ENCODE measurements at regions not wholly inside any gene's neighbourhood (a gene's known extent, or its start where the extent isn't known, plus 50 kb on each side); places are given as distances from the start of the nearest gene placed in this dataset.

- Histone ChIP-seq H2BK15ac (ENCODE audit: low read length) (no peak overlapping the region), H3K4ac (replicated peaks; ENCODE audit: insufficient read length, low read depth, low read length) (no peak overlapping the region), H3K36me3 (ENCODE audit: control insufficient read depth in 2 of 4, insufficient read depth in 4 of 4, low read length in 3 of 4) (no peaks in the 10 kb centered on the region), H2BK12ac (ENCODE audit: low read depth, low read length) (no peak overlapping the region), H3K56ac (replicated peaks; ENCODE audit: insufficient read length, low read depth, low read length) (no peak overlapping the region), H4K5ac (ENCODE audit: insufficient read length, low read depth, low read length) (no peak overlapping the region), H3K4me2 (ENCODE audit: insufficient read depth in 1 of 2, low read depth in 2 of 2, low read length in 2 of 2) (no peak overlapping the region), H3K27me3 (replicated peaks in 1 of 4; ENCODE audit: control insufficient read depth in 3 of 4, extremely low read depth in 1 of 4, insufficient read depth in 3 of 4, low read length in 3 of 4) (no peaks in the 10 kb centered on the region), H3K79me2 (ENCODE audit: control insufficient read depth in 1 of 2, insufficient read depth in 2 of 2, low read length in 2 of 2) (no peaks in the 10 kb centered on the region), H3K23me2 (ENCODE audit: low read depth, low read length) (no peaks in the 10 kb centered on the region), H2BK120ac (replicated peaks; ENCODE audit: low read depth, low read length) (no peak overlapping the region), H3K18ac (ENCODE audit: extremely low read depth, low read length) (no peak overlapping the region), H3K23ac (ENCODE audit: insufficient read length) (no peak overlapping the region), H3K4me1 (replicated peaks in 1 of 4; ENCODE audit: control insufficient read depth in 3 of 4, insufficient read depth in 4 of 4, low read length in 3 of 4) (no peaks in the 10 kb centered on the region), H2BK20ac (ENCODE audit: low read length) (no peak overlapping the region), H2AFZ (ENCODE audit: low read length) (no peak overlapping the region), H3K27ac (ENCODE audit: low read depth, low read length) (no peak overlapping the region), H3K9me3 (ENCODE audit: insufficient read depth in 2 of 2, low read depth in 1 of 2, low read length in 1 of 2) (no peaks in the 10 kb centered on the region), H4K8ac (ENCODE audit: extremely low read depth, insufficient read depth, low read length) (no peak overlapping the region), H2AK5ac (ENCODE audit: low read depth, low read length) (no peak overlapping the region), H3K4me3 (ENCODE audit: extremely low read depth in 1 of 4, insufficient read depth in 2 of 4, low read depth in 3 of 4, low read length in 4 of 4) (no peak overlapping the region), H3K14ac (ENCODE audit: insufficient read length) (no peak overlapping the region), H3K79me1 (ENCODE audit: low read depth, low read length) (no peaks in the 10 kb centered on the region), H4K91ac (replicated peaks; ENCODE audit: insufficient read length, low read length) (no peak overlapping the region), H2BK5ac (ENCODE audit: low read depth, low read length) (no peak overlapping the region), H3K9ac (replicated peaks in 1 of 4; ENCODE audit: extremely low read depth in 1 of 4, low read depth in 3 of 4, low read length in 3 of 4) (no peak overlapping the region), H4K20me1 (replicated peaks in 1 of 2; ENCODE audit: control insufficient read depth in 1 of 2, insufficient read depth in 2 of 2, low read length in 2 of 2) (no peaks in the 10 kb centered on the region)
- ChIA-PET POLR2A (ENCODE audit: partially characterized antibody) (no interaction called here), CTCF (ENCODE audit: partially characterized antibody) (interaction anchor here (1.0 kb wide), 1 partner anchor 8 kb away, joined by 4 read pairs; no protein-coding TSS in a partner anchor)
- WGBS, 2 experiments (ENCODE audit: extremely low coverage in 1 of 2, insufficient coverage in 1 of 2, insufficient read length in 1 of 2, insufficient replicate concordance in 2 of 2, low coverage in 1 of 2, low lambda C conversion rate in 2 of 2, missing lambda C conversion rate in 1 of 2) = 89% methylated on average over 11 of the region's 11 CpGs; no CpG with 5 or more reads in 1 of the 2 experiments
- DNase-seq (ENCODE audit: low read depth in 1 of 2, low spot score in 2 of 2) = no peak
- FAIRE-seq = no peak
- TF ChIP-seq SRF (IDR thresholded peaks at IDR 0.05; ENCODE audit: low read depth, low read length) = no peak
- no peak for TF ChIP-seq SIRT6 (IDR thresholded peaks at IDR 0.05; ENCODE audit: low read length)
- TF ChIP-seq, protein P1, sequence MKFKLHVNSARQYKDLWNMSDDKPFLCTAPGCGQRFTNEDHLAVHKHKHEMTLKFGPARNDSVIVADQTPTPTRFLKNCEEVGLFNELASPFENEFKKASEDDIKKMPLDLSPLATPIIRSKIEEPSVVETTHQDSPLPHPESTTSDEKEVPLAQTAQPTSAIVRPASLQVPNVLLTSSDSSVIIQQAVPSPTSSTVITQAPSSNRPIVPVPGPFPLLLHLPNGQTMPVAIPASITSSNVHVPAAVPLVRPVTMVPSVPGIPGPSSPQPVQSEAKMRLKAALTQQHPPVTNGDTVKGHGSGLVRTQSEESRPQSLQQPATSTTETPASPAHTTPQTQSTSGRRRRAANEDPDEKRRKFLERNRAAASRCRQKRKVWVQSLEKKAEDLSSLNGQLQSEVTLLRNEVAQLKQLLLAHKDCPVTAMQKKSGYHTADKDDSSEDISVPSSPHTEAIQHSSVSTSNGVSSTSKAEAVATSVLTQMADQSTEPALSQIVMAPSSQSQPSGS (IDR thresholded peaks at IDR 0.05; ENCODE audit: low read length) = no peak
- no peak for TF ChIP-seq TEAD4 (IDR thresholded peaks at IDR 0.05; ENCODE audit: low read depth, low read length)
- TF ChIP-seq HDAC2 (IDR thresholded peaks at IDR 0.05; ENCODE audit: borderline replicate concordance in 1 of 2, low read depth in 2 of 2, low read length in 2 of 2) = no peak
- TF ChIP-seq KDM1A (IDR thresholded peaks at IDR 0.05; ENCODE audit: borderline replicate concordance, low read length) = no peak
- no peak for TF ChIP-seq MAX (IDR thresholded peaks at IDR 0.05)
- no peak for TF ChIP-seq GABPA (IDR thresholded peaks at IDR 0.05; ENCODE audit: borderline replicate concordance, insufficient read depth, low read length)
- TF ChIP-seq CBX5 (IDR thresholded peaks at IDR 0.05; ENCODE audit: low read depth, low read length) = no peak
- no peak for TF ChIP-seq RAD21 (IDR thresholded peaks at IDR 0.05 in 1 of 2, conservative IDR thresholded peaks at IDR 0.05 in 1 of 2; ENCODE audit: low read depth in 2 of 2, low read length in 2 of 2)
- no peak for TF ChIP-seq JUN (IDR thresholded peaks at IDR 0.05; ENCODE audit: low read depth, low read length)
- no peak for TF ChIP-seq CREB1 (IDR thresholded peaks at IDR 0.05)
- no peak for TF ChIP-seq EGR1 (IDR thresholded peaks at IDR 0.05; ENCODE audit: borderline replicate concordance, low read depth, low read length)
Observed at GRCh38 chr2:14761118-14761517, 128.6 kb downstream of the LRATD1 start.
